ENCODE measurements at regions not wholly inside any gene's neighbourhood (a gene's known extent, or its start where the extent isn't known, plus 50 kb on each side); places are given as distances from the start of the nearest gene placed in this dataset.

GRCh38 chr4:155535802-155536454, 130.7 kb upstream of the GUCY1A1 start:
- no peaks in the 10 kb centered on the region for H3K4me1 ChIP-seq
- H3K4me3 ChIP-seq: no peak overlapping the region
- WGBS: 77% methylated on average over 2 of the region's 2 CpGs
- H3K27ac ChIP-seq: no peak overlapping the region
- no peaks in the 10 kb centered on the region for H3K36me3 ChIP-seq
- H3K9me3 ChIP-seq: no peaks in the 10 kb centered on the region
- no peaks in the 10 kb centered on the region for H3K27me3 ChIP-seq
- DNase-seq (ENCODE audit: low spot score in 2 of 2): no peak
- TF ChIP-seq CTCF (IDR thresholded peaks at IDR 0.05) (no peak), POLR2A (IDR thresholded peaks at IDR 0.05) (no peak), EP300 (IDR thresholded peaks at IDR 0.05) (no peak), POLR2AphosphoS5 (IDR thresholded peaks at IDR 0.05) (no peak)

GRCh38 chr4:155532373-155533085, 134.1 kb upstream of the GUCY1A1 start:
- Histone ChIP-seq H3K36me3 (no peaks in the 10 kb centered on the region), H3K27ac (no peak overlapping the region), H3K9me3 (no peaks in the 10 kb centered on the region), H3K27me3 (no peaks in the 10 kb centered on the region), H3K4me1 (no peaks in the 10 kb centered on the region), H3K4me3 (no peak overlapping the region)
- WGBS: 52% methylated on average over 5 of the region's 5 CpGs
- no peak for TF ChIP-seq CTCF (IDR thresholded peaks at IDR 0.05)
- no peak for TF ChIP-seq EP300 (IDR thresholded peaks at IDR 0.05)
- TF ChIP-seq POLR2A (IDR thresholded peaks at IDR 0.05): no peak
- no peak for TF ChIP-seq POLR2AphosphoS5 (IDR thresholded peaks at IDR 0.05)
- no peak for DNase-seq (ENCODE audit: low spot score in 2 of 2)

GRCh38 chr4:155530857-155531256, 135.8 kb upstream of the GUCY1A1 start:
- H3K36me3 ChIP-seq: no peaks in the 10 kb centered on the region
- 86% methylated on average over 5 of the region's 5 CpGs for WGBS
- no peak overlapping the region for H3K4me3 ChIP-seq
- TF ChIP-seq EP300 (IDR thresholded peaks at IDR 0.05) (no peak), POLR2AphosphoS5 (IDR thresholded peaks at IDR 0.05) (no peak), CTCF (IDR thresholded peaks at IDR 0.05) (no peak)
- DNase-seq (ENCODE audit: low spot score in 2 of 2): no peak
- H3K9me3 ChIP-seq: no peaks in the 10 kb centered on the region
- no peak overlapping the region for H3K27ac ChIP-seq
- no peaks in the 10 kb centered on the region for H3K27me3 ChIP-seq
- peaks cover 4% of the 10 kb centered on the region for H3K4me1 ChIP-seq

- no peak overlapping the region for H3K27ac ChIP-seq
- H3K4me1 ChIP-seq: peaks cover 4% of the 10 kb centered on the region
- H3K9me3 ChIP-seq: no peaks in the 10 kb centered on the region
- H3K4me3 ChIP-seq: no peak overlapping the region
- DNase-seq (ENCODE audit: low spot score in 2 of 2): no peak
- no peaks in the 10 kb centered on the region for H3K36me3 ChIP-seq
- H3K27me3 ChIP-seq: no peaks in the 10 kb centered on the region
- WGBS: 54% methylated on average over 3 of the region's 3 CpGs
- TF ChIP-seq CTCF (IDR thresholded peaks at IDR 0.05) (no peak), POLR2AphosphoS5 (IDR thresholded peaks at IDR 0.05) (no peak), POLR2A (IDR thresholded peaks at IDR 0.05) (no peak), EP300 (IDR thresholded peaks at IDR 0.05) (no peak)
Measured at GRCh38 chr4:155530290-155530689, 136.4 kb upstream of the GUCY1A1 start.

GRCh38 chr4:155529716-155530115, 136.9 kb upstream of the GUCY1A1 start:
- no peak for TF ChIP-seq POLR2A (IDR thresholded peaks at IDR 0.05)
- no peak for TF ChIP-seq EP300 (IDR thresholded peaks at IDR 0.05)
- TF ChIP-seq POLR2AphosphoS5 (IDR thresholded peaks at IDR 0.05): no peak
- TF ChIP-seq CTCF (IDR thresholded peaks at IDR 0.05): no peak
- H3K27me3 ChIP-seq: no peaks in the 10 kb centered on the region
- 61% methylated on average over 3 of the region's 3 CpGs for WGBS
- DNase-seq (ENCODE audit: low spot score in 2 of 2): no peak
- no peak overlapping the region for H3K27ac ChIP-seq
- H3K4me1 ChIP-seq: peaks cover 4% of the 10 kb centered on the region
- H3K4me3 ChIP-seq: no peak overlapping the region
- no peaks in the 10 kb centered on the region for H3K9me3 ChIP-seq
- no peaks in the 10 kb centered on the region for H3K36me3 ChIP-seq
